HUES64 (cell line): ENCODE measurements at regions not wholly inside any gene's neighbourhood (a gene's known extent, or its start where the extent isn't known, plus 50 kb on each side); places are given as distances from the start of the nearest gene placed in this dataset.

Source experiments
- H3K27ac ChIP-seq: 2 replicates; pipeline ENCODE4 v1.7.0; 2013; ENCODE audit warnings: low read depth, low read length, inconsistent platforms
- H3K27me3 ChIP-seq: 2 replicates; pipeline ENCODE4 v1.6.1; 2013; ENCODE audit warnings: mild to moderate bottlenecking, low read length; ENCODE audit not compliant: insufficient read depth
- H3K36me3 ChIP-seq: 2 replicates; pipeline ENCODE4 v1.6.1; 2013; ENCODE audit warnings: mild to moderate bottlenecking, low read length; ENCODE audit not compliant: insufficient read depth
- H3K4me1 ChIP-seq: 2 replicates; pipeline ENCODE4 v1.6.1; 2013; ENCODE audit warnings: mild to moderate bottlenecking, low read length, moderate library complexity; ENCODE audit not compliant: insufficient read depth
- H3K4me3 ChIP-seq: 2 replicates; pipeline ENCODE4 v1.5.1; 2013; ENCODE audit warnings: mild to moderate bottlenecking, low read length, moderate library complexity
- H3K9ac ChIP-seq: 2 replicates; pipeline ENCODE4 v1.6.1; 2013; ENCODE audit warnings: mild to moderate bottlenecking, low read depth, low read length
- H3K9me3 ChIP-seq: 2 replicates; pipeline ENCODE4 v1.6.1; 2013; ENCODE audit warnings: low read depth, low read length; ENCODE audit not compliant: insufficient read depth
- WGBS: fragments of 150-250, 120-280 bp; methylation state at CpG from one replicate; pipeline ENCODE4 v1.1.7; 2013; ENCODE audit warnings: missing lambda C conversion rate; 5-methylcytosine and 5-hydroxymethylcytosine counted together

DNA sequence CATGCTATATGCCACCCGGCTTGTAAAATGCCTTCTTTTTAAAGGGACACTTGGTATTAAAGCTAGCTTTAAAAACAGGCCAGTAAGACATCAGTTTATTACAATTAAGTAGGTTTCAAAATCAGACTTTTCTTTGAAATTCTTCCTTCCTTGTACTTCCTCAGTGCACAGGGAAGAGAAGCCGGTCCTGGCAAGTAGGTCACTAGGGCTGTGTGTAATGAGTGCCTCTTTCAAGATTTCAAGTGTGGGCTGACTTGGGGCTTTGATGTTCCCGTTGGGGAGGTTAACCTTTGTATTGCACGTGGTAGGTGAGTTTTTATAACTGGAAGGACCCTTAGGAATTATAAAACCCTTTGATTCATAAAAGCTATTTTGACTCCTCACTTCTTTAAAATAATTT lies 566.4 kb upstream of the ID2 start:
- Histone ChIP-seq H3K36me3 (no peaks in the 10 kb centered on the region), H3K9ac (no peak overlapping the region), H3K4me1 (0 out of 2 replicates have a peak, but pooled peaks cover 10% of the 10 kb centered on the region), H3K27ac (no peak overlapping the region), H3K27me3 (no peaks in the 10 kb centered on the region), H3K9me3 (peaks cover 2% of the 10 kb centered on the region; the same call in 1 of the 2 replicates), H3K4me3 (no peak overlapping the region)
- WGBS = 94% methylated on average over 3 of the region's 4 CpGs

DNA sequence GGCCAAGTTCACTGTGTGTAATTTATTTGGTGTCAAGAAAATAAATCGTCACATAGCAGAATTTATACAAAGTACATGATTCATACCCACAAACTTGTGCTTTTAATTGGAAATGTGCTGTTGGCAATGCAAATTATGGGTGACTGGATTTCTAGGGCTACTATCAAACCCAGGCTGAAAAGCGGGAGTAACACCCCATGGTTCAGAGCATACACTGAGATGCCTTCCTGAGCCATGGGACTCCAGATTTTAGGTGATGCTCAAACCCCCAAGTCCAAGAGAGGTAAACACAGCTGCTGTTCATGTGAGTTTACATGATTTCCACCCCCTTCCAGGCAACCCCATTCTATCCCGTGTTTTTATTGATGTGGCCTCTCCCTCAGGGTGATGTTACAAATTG lies 565.9 kb upstream of the ID2 start:
- Histone ChIP-seq H3K27ac (no peak overlapping the region), H3K4me3 (no peak overlapping the region), H3K9ac (no peak overlapping the region), H3K9me3 (no peaks in the 10 kb centered on the region), H3K4me1 (0 out of 2 replicates have a peak, but pooled peaks cover 10% of the 10 kb centered on the region), H3K27me3 (no peaks in the 10 kb centered on the region), H3K36me3 (no peaks in the 10 kb centered on the region)
- 100% methylated on average over 2 of the region's 3 CpGs for WGBS

DNA sequence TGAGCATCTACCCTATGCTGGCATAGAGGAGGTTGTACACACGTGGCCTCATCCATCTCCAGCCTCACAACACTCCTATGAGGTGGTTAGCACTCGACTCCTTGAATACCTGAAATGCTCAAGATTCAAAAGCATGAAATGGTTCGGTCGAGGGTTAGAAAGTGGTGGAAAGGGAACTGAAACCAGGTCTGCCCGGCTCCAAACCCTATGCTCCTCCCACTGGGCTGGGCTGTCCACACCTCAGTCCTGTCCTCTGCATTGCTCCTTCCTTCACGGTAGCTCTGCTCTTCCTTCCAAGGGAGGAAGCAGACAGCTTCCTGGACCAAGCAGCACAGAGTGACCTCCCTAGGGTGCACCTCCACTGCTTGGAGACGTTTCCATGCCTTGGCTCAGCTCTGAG lies 565.2 kb upstream of the ID2 start:
- no peaks in the 10 kb centered on the region for H3K9me3 ChIP-seq
- H3K36me3 ChIP-seq = no peaks in the 10 kb centered on the region
- 94% methylated on average over 7 of the region's 7 CpGs for WGBS
- H3K27ac ChIP-seq = no peak overlapping the region
- no peak overlapping the region for H3K4me3 ChIP-seq
- H3K9ac ChIP-seq = no peak overlapping the region
- H3K27me3 ChIP-seq = no peaks in the 10 kb centered on the region
- H3K4me1 ChIP-seq = 0 out of 2 replicates have a peak, but pooled peaks cover 14% of the 10 kb centered on the region

DNA sequence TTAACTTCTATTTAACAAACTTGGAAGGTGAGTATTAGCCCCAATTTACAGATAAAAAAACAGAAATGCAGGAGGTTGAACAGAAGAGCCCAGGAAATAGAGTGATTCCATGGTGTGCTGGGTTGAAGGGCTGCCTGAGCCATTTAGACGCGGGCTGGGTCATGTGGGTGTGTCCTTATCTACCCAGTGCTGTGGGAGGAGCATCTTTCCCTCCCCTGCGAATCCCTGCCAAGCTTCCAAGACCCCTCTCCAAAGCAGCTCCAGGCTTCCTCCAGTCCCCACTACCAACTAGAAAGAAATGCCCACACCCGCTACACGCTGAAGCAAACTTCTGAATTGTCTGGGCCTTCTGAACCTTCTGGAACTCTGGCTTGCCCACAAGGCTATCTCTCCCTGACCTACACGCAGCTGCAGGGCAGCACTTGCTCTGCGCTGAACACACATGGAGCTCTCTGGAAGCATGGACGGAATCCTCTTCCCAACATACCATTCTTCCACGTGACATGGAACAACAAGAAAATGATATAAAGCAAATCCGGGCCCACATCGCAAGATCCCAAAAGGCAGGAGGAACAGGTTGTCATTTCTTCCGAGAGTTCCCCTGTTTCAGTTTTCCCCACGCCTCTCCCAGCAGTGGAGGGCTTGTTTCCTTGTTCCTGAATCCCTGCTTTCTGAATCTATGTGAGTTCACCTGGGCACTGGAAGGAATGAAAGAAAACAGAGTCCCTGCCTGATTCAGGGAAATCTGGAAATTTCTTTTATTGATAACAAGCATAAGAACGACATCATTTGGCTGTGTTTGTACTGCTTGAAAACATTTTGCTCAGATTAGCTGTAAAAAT lies 562.7 kb upstream of the ID2 start:
- H3K4me1 ChIP-seq = 0 out of 2 replicates have a peak, but pooled peaks cover 14% of the 10 kb centered on the region
- H3K27me3 ChIP-seq = no peaks in the 10 kb centered on the region
- H3K9me3 ChIP-seq = no peaks in the 10 kb centered on the region
- no peak overlapping the region for H3K9ac ChIP-seq
- no peak overlapping the region for H3K4me3 ChIP-seq
- H3K27ac ChIP-seq = no peak overlapping the region
- WGBS = 92% methylated on average over 14 of the region's 14 CpGs
- no peaks in the 10 kb centered on the region for H3K36me3 ChIP-seq

DNA sequence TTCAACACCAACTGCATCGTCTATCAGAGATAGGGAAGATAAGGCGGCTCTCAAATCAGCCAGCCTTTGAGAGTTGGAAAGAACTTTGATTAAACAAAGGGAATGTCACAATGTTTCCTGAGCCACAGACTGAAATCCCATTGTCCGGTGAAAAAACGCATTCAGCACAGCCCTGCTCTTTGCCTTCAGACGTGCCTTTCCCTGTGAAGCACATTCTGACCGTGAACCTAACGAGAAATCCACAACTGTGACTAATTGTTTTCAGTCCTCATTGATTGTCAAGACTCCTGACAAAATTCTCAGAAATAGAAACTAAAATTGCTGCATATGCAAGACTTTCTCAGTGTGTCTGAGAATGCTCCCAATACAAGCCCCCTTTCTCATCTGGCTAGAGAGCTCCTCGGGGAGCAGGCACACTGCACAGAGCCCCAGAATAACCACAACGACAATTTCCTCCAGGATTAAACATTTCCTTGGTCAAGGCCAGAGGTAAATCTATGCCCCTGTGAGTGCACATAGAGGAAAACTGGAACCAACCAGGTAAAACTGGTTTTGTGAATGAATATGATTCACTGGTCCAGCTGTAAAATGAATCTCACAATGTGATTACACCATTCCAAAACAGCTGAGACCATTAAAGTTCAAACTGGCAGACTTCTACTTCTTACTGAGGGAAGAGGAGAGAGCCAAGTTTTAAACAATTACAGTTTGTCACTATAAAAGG lies 561.9 kb upstream of the ID2 start:
- Histone ChIP-seq H3K4me3 (no peak overlapping the region), H3K27me3 (no peaks in the 10 kb centered on the region), H3K36me3 (no peaks in the 10 kb centered on the region), H3K9ac (no peak overlapping the region), H3K27ac (no peak overlapping the region), H3K4me1 (0 out of 2 replicates have a peak, but pooled peaks cover 14% of the 10 kb centered on the region), H3K9me3 (no peaks in the 10 kb centered on the region)
- 87% methylated on average over 9 of the region's 9 CpGs for WGBS

DNA sequence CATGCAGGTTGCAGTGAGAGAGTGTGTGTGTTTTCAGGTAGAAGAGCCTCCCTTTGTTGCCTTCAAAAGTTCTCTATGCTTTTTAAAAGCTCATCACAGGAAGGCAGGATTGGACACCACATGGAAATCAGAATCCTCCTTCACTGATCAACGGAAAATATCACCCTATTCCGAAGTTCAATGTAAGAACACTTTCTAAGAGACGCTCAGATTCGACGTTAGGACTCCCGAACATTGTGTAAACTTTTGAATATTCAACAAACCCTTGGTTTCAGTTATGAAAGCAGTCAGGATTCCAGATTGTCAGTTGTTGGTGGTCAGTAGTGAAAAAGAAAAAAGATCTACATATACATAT lies 561.4 kb upstream of the ID2 start:
- Histone ChIP-seq H3K27ac (no peak overlapping the region), H3K4me3 (no peak overlapping the region), H3K36me3 (no peaks in the 10 kb centered on the region), H3K9me3 (no peaks in the 10 kb centered on the region), H3K27me3 (no peaks in the 10 kb centered on the region), H3K9ac (no peak overlapping the region), H3K4me1 (0 out of 2 replicates have a peak, but pooled peaks cover 14% of the 10 kb centered on the region)
- WGBS = 88% methylated on average over 6 of the region's 6 CpGs

DNA sequence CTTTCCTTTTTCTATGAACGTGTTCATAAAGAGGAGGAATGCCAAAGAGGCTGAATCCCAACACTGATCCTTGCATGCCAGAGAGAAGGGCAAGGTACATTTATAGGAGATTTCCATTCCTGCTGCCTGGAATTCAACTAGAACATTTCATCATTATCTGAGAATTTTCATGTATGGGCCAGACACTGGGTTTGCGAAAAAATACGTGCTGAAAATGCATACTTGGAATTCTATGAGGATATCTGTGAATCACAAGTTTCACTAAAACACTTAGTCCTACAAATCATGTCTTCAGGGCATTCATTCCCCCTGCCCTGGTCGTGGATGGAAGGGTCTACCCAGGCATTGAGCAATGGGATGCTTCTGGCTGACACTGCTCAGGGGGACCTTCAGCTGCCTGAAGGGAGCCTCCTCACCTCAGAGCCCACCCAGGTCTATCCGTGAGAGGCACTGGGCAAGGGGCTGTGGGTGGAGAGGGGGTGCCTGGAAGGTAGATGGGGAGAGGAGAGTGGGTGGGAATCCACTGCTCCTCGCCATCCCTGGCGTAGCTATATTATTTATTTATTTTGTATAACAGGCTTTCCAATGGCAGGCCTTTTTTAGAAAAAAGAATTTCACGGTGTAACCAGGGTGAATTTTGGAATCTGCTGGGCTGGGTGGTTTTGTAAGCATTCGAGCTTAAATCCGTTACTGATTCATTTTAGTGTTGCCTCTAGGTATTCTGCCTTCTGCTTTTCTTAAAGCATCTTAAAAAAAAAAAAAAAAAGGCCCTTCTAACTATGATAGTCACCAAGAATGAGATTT lies 560.6 kb upstream of the ID2 start:
- Histone ChIP-seq H3K4me3 (no peak overlapping the region), H3K9ac (no peak overlapping the region), H3K9me3 (no peaks in the 10 kb centered on the region), H3K27ac (no peak overlapping the region), H3K4me1 (0 out of 2 replicates have a peak, but pooled peaks cover 14% of the 10 kb centered on the region), H3K27me3 (no peaks in the 10 kb centered on the region), H3K36me3 (no peaks in the 10 kb centered on the region)
- 89% methylated on average over 9 of the region's 10 CpGs for WGBS

DNA sequence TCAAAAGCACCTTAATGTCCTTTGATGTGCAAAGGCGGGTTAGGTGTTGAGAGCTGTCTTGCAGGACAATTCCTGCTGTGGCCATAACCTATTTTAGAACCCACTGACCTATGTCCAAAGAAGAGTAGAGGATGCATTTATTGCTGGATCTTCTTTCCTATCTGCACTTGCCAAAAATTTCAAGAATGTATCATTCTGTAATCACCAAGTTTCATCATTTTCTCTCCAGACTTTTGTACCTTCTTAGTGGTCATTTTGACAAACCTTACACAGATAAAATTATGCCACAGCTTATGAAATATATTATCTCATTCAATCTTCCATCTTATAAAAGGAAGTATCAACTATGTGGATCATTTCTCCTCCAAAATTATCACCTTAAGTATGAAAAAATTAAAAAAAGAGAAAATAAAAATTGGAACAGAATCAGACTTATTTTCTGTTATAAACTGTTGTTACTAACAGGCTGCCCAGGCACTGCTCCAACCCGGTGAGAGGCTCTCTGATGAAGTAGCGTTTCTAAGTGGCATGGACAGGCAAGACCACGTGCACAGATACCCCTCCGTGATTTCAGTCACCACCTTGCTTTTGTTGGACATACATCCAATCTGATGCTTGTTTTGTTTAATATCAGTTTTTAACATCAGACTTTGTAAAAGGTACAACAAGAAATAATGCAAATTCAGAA lies 559.9 kb upstream of the ID2 start:
- Histone ChIP-seq H3K36me3 (no peaks in the 10 kb centered on the region), H3K27ac (no peak overlapping the region), H3K4me1 (0 out of 2 replicates have a peak, but pooled peaks cover 14% of the 10 kb centered on the region), H3K9me3 (no peaks in the 10 kb centered on the region), H3K4me3 (no peak overlapping the region), H3K27me3 (no peaks in the 10 kb centered on the region), H3K9ac (no peak overlapping the region)
- 94% methylated on average over 5 of the region's 5 CpGs for WGBS

DNA sequence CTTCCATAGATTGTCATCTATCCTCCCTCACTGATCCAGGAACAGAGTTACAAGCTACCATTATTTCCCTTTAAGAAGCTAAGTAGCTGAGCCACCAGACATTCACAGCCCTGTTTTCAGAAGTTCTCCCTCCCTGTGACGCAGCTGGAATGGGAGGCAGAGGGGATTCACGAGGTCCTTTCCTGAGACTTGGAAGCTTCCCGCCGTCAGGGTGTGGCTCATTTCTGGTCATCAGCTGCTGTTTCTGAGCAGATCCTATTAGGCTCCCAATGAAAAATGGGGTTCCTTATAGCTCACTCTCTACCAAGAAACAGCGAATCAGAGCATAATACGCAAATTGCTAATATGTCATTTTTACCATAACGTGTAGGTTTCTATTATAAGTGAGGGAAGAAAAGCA lies 559.3 kb upstream of the ID2 start:
- Histone ChIP-seq H3K27ac (no peak overlapping the region), H3K9ac (no peak overlapping the region), H3K27me3 (no peaks in the 10 kb centered on the region), H3K4me1 (0 out of 2 replicates have a peak, but pooled peaks cover 14% of the 10 kb centered on the region), H3K9me3 (no peaks in the 10 kb centered on the region), H3K4me3 (no peak overlapping the region), H3K36me3 (no peaks in the 10 kb centered on the region)
- WGBS = 93% methylated on average over 7 of the region's 7 CpGs

DNA sequence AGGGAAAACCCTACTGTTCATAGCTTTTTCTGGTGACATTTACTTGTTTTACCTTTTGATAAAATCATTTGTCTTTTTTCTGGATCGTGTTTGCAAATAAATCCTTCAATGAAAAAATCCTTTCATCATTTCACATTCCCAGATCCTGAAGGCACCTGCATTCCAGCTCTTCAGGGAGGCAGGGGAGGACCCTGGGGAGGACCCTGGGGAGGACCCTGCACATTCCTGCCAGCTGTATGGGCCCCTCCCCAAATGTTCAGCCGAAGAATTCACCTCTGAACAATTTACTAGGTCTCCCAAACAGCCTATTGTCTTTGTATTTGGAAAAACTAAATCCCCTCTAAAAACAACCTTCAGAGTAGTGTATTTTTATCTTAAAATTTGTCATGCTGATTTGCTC lies 558.4 kb upstream of the ID2 start:
- Histone ChIP-seq H3K27me3 (no peaks in the 10 kb centered on the region), H3K27ac (no peak overlapping the region), H3K9ac (no peak overlapping the region), H3K36me3 (no peaks in the 10 kb centered on the region), H3K9me3 (no peaks in the 10 kb centered on the region), H3K4me1 (0 out of 2 replicates have a peak, but pooled peaks cover 14% of the 10 kb centered on the region), H3K4me3 (no peak overlapping the region)
- 92% methylated on average over 2 of the region's 2 CpGs for WGBS
